ENCODE measurements at regions not wholly inside any gene's neighbourhood (a gene's known extent, or its start where the extent isn't known, plus 50 kb on each side); places are given as distances from the start of the nearest gene placed in this dataset.
"Not testable (repeated sequence)": the region's sequence is repeated elsewhere in the genome, so short reads cannot be mapped to it uniquely, and the experiment has no call there.

DNA sequence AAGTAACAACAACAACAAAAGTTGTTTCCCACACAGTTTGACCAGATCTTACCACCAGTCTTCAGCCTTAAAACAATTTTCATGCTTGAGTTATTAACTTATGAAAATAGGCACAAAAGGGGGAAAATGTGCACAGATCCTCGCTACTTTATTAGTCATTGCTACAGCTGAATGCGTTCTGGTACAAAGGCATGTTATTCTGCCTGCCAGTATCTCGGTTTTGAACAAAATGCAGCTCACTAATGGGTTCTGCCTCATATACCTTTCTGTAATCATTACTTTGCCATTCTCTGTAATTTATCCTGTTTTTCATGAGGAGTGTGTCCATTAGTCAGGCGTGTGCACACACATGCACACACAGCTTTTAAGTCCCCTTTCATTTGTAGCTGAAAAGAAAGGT is 247.6 kb downstream of the BCL2L11 start:
- intact Hi-C loops (cut with micrococcal nuclease); H3K27me3 Mint-ChIP-seq (ENCODE audit: insufficient read depth, unreplicated experiment); H3K27ac Mint-ChIP-seq (ENCODE audit: low read depth, unreplicated experiment); H3K4me1 Mint-ChIP-seq (ENCODE audit: insufficient read depth, unreplicated experiment); H3K4me3 Mint-ChIP-seq (ENCODE audit: unreplicated experiment); H3K36me3 Mint-ChIP-seq (ENCODE audit: insufficient read depth, unreplicated experiment); H3K9me3 Mint-ChIP-seq (ENCODE audit: unreplicated experiment); DNase-seq (ENCODE audit: unreplicated experiment); BruUV-seq (replicated peaks); CTCF ChIA-PET; POLR2A ChIA-PET: not testable (repeated sequence)

DNA sequence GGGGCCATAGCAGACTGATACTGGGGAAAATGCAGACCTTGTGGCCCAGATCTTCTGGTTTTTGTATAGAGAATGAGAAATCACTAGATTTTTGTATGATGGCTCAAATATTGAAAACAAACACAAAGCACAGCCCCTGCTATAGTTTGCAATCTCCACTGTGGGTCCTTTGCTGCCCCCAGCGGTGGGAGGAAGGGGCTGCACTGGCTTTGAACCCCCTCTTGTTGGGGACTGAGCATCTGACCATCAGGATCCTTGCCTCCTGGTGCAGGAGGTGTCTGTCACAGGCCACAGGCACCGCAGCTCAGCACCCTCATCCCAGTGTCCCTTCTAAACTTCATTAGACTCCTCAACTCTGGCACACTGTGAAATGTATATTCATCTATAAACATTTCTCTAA is 252.3 kb downstream of the BCL2L11 start:
- DNase-seq (ENCODE audit: unreplicated experiment); H3K9me3 Mint-ChIP-seq (ENCODE audit: unreplicated experiment); H3K27me3 Mint-ChIP-seq (ENCODE audit: insufficient read depth, unreplicated experiment); H3K36me3 Mint-ChIP-seq (ENCODE audit: insufficient read depth, unreplicated experiment); CTCF ChIA-PET; intact Hi-C loops (cut with micrococcal nuclease); H3K27ac Mint-ChIP-seq (ENCODE audit: low read depth, unreplicated experiment); H3K4me1 Mint-ChIP-seq (ENCODE audit: insufficient read depth, unreplicated experiment); BruUV-seq (replicated peaks); POLR2A ChIA-PET; H3K4me3 Mint-ChIP-seq (ENCODE audit: unreplicated experiment): not testable (repeated sequence)

DNA sequence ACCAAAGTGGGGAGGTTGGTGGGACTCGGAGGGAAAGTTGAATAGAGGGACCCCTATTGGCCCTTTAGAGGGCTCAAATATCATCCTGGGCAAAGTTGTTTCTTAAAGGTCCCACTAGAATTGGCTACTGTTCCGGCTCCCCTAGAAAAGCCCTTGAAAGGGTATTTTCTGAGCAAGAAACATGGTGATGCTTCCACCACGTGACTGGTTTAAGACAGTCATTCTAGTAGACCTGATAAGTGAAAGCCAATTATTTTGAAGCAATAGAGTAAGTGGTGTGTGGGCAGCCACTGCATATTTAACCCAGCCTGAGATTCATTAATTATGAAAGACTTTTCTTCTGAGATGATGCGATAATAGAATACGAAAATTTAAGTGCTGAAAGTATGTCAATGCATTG is 253.3 kb downstream of the BCL2L11 start:
- H3K36me3 Mint-ChIP-seq (ENCODE audit: insufficient read depth, unreplicated experiment); H3K27me3 Mint-ChIP-seq (ENCODE audit: insufficient read depth, unreplicated experiment); intact Hi-C loops (cut with micrococcal nuclease); H3K9me3 Mint-ChIP-seq (ENCODE audit: unreplicated experiment); DNase-seq (ENCODE audit: unreplicated experiment); CTCF ChIA-PET; H3K4me3 Mint-ChIP-seq (ENCODE audit: unreplicated experiment); POLR2A ChIA-PET; BruUV-seq (replicated peaks); H3K4me1 Mint-ChIP-seq (ENCODE audit: insufficient read depth, unreplicated experiment); H3K27ac Mint-ChIP-seq (ENCODE audit: low read depth, unreplicated experiment): not testable (repeated sequence)

DNA sequence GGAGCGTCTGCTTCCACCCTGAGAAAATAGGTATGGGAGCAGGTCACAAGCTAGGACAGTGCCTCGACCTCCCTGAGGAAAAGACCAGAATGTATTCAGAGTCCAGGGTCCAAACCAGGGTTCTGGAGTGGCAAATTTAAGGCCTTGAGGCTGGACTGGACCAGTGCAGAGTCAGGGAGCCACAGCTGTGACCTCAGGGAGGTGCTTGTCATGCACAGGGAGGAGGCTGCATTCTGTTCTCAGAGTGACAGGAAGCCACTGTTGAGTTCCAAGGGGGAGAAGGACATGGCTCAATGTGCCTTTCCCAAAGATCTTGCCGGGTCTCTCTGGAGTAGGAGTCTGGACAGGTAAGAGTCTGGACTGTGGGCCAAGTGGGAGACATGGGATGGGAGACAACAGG is 254.0 kb downstream of the BCL2L11 start:
- H3K36me3 Mint-ChIP-seq (ENCODE audit: insufficient read depth, unreplicated experiment); H3K27ac Mint-ChIP-seq (ENCODE audit: low read depth, unreplicated experiment); POLR2A ChIA-PET; BruUV-seq (replicated peaks); H3K4me1 Mint-ChIP-seq (ENCODE audit: insufficient read depth, unreplicated experiment); H3K9me3 Mint-ChIP-seq (ENCODE audit: unreplicated experiment); H3K4me3 Mint-ChIP-seq (ENCODE audit: unreplicated experiment); DNase-seq (ENCODE audit: unreplicated experiment); intact Hi-C loops (cut with micrococcal nuclease); H3K27me3 Mint-ChIP-seq (ENCODE audit: insufficient read depth, unreplicated experiment); CTCF ChIA-PET: not testable (repeated sequence)

DNA sequence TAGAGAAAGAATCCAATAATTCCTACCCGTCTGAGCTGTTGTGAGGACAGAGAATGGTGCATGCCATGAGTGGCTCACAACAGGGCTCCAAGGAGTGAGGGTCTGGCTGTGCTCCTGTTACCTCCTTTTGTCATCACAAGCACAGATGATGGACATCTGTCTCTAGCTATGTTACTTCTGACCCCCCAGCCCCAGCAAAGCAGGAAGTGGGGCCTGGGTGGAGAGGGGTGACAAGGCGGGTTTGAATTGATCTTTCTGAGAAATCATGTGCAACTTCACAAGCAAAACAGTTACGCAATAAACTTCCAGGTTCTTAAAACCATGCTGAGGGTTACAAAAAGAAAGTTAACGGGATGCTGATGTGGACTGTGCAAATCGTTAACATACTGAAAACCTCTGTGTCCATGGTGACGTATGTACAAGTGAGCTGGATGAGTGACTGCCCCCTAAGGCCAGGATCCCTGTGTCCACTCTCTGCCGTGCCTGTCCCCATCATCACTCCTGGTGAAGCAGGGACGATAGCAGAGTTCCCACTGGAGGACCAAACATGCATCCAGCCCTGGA is 254.7 kb downstream of the BCL2L11 start:
- DNase-seq (ENCODE audit: unreplicated experiment); H3K27ac Mint-ChIP-seq (ENCODE audit: low read depth, unreplicated experiment); H3K9me3 Mint-ChIP-seq (ENCODE audit: unreplicated experiment); H3K4me1 Mint-ChIP-seq (ENCODE audit: insufficient read depth, unreplicated experiment); BruUV-seq (replicated peaks); POLR2A ChIA-PET; H3K27me3 Mint-ChIP-seq (ENCODE audit: insufficient read depth, unreplicated experiment); H3K4me3 Mint-ChIP-seq (ENCODE audit: unreplicated experiment); intact Hi-C loops (cut with micrococcal nuclease); CTCF ChIA-PET; H3K36me3 Mint-ChIP-seq (ENCODE audit: insufficient read depth, unreplicated experiment): not testable (repeated sequence)

DNA sequence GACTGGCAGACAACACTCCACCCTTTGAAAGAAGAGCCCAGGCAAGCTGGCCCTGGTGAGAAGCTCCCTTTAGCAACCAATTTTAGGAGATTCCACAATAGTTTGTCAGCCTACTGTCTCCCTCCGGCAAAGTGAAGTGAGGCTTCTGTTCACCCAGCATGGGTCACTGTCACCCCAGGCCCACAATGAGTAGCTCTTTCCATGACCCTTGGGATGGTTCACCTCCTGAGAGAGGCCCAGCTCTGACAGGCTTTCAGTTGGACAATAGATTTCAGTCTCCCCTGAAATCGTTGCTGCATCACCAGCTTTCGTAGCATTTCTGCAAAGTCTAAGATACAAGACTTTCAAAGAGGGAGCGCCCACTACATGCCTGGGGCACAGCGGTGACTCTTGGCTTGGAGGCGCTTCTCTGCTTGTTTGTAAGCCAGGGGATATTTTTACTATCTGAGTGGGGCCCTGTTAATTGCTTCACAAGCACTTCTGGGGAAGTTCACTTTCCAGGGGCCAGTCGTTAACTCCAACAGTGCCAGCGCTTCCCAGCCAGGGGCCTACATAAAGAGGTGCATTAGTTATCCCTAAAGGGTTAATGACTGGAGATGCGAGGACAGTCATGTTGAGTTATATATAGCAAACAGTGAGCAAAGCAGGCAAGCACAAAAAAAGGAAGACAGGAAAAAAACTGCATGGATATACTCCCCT is 255.7 kb downstream of the BCL2L11 start:
- BruUV-seq (replicated peaks); H3K4me1 Mint-ChIP-seq (ENCODE audit: insufficient read depth, unreplicated experiment); H3K27ac Mint-ChIP-seq (ENCODE audit: low read depth, unreplicated experiment); CTCF ChIA-PET; H3K27me3 Mint-ChIP-seq (ENCODE audit: insufficient read depth, unreplicated experiment); H3K9me3 Mint-ChIP-seq (ENCODE audit: unreplicated experiment); DNase-seq (ENCODE audit: unreplicated experiment); intact Hi-C loops (cut with micrococcal nuclease); H3K4me3 Mint-ChIP-seq (ENCODE audit: unreplicated experiment); H3K36me3 Mint-ChIP-seq (ENCODE audit: insufficient read depth, unreplicated experiment); POLR2A ChIA-PET: not testable (repeated sequence)

DNA sequence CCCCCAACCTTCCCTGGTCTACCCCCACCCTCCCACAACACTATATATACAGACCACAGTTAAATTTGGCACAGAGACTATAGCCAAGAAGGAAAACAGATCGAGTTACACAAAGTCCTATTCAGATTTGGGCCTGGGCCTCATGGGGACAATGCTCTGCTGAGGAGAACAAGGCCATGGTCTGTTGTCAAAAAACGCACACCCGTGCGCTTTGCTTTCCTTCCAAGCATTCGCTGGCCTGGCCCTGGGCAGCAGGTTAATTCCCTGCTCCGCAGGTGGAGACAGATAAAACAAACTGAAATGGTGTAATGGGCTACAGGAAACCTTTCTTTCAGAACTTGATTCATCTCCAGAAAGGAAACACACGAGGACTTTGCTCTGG is 256.2 kb downstream of the BCL2L11 start:
- H3K4me1 Mint-ChIP-seq (ENCODE audit: insufficient read depth, unreplicated experiment); intact Hi-C loops (cut with micrococcal nuclease); BruUV-seq (replicated peaks); H3K9me3 Mint-ChIP-seq (ENCODE audit: unreplicated experiment); H3K4me3 Mint-ChIP-seq (ENCODE audit: unreplicated experiment); DNase-seq (ENCODE audit: unreplicated experiment); CTCF ChIA-PET; H3K36me3 Mint-ChIP-seq (ENCODE audit: insufficient read depth, unreplicated experiment); H3K27me3 Mint-ChIP-seq (ENCODE audit: insufficient read depth, unreplicated experiment); H3K27ac Mint-ChIP-seq (ENCODE audit: low read depth, unreplicated experiment); POLR2A ChIA-PET: not testable (repeated sequence)

DNA sequence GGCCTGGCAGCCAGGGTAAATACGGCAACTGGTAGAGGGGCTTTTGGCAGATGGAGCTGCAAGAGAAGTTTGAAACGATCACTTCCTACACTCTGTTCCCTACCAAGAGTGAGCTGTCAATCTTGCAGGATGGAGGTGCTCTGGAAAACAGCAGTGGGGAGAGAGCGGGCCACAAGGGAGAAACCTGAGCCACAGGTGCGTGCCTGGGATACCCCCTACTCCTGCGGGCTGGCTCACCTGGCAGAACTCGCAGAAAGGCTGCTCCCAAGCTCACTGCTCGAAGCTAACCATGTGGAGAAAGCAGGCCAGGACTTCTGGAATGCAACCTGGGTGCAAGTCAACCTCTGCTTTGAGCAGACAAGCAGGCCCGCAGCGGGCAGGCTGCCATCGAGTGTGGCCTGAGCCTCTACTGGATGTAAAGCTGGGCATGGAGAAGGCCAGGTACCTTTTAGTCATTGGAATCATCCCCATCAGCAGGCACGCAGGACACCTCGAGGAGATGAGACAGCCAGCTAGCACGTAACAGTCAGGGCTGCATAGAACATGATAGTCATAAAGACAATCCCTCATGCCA is 256.8 kb downstream of the BCL2L11 start:
- POLR2A ChIA-PET; H3K27me3 Mint-ChIP-seq (ENCODE audit: insufficient read depth, unreplicated experiment); BruUV-seq (replicated peaks); H3K9me3 Mint-ChIP-seq (ENCODE audit: unreplicated experiment); H3K27ac Mint-ChIP-seq (ENCODE audit: low read depth, unreplicated experiment); H3K36me3 Mint-ChIP-seq (ENCODE audit: insufficient read depth, unreplicated experiment); intact Hi-C loops (cut with micrococcal nuclease); CTCF ChIA-PET; H3K4me1 Mint-ChIP-seq (ENCODE audit: insufficient read depth, unreplicated experiment); DNase-seq (ENCODE audit: unreplicated experiment); H3K4me3 Mint-ChIP-seq (ENCODE audit: unreplicated experiment): not testable (repeated sequence)

DNA sequence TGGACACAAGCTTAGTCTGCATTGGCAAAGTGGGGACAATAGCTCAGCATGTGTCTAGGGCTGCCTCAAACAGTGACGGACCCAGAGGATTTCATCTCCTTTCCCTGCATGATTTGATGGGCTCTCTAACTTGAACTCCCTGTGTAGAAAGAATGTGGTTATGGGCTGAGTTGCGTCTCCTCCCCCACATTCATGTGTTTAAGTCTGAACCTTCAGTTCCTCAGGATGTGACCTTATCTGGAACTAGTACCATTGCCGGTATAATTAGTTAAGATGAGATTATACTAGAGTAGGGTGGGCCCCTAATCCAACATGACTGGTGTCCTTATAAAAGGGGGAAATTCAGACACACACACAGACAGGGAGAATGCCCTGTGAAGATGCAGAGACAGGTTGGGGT is 257.6 kb downstream of the BCL2L11 start:
- H3K36me3 Mint-ChIP-seq (ENCODE audit: insufficient read depth, unreplicated experiment); BruUV-seq (replicated peaks); H3K27ac Mint-ChIP-seq (ENCODE audit: low read depth, unreplicated experiment); CTCF ChIA-PET; H3K27me3 Mint-ChIP-seq (ENCODE audit: insufficient read depth, unreplicated experiment); H3K4me3 Mint-ChIP-seq (ENCODE audit: unreplicated experiment); H3K4me1 Mint-ChIP-seq (ENCODE audit: insufficient read depth, unreplicated experiment); DNase-seq (ENCODE audit: unreplicated experiment); H3K9me3 Mint-ChIP-seq (ENCODE audit: unreplicated experiment); intact Hi-C loops (cut with micrococcal nuclease); POLR2A ChIA-PET: not testable (repeated sequence)

Measured in MCF 10A (cell line).